Esophagus squamous epithelium (tissue), 5 donors: ENCODE measurements at regions not wholly inside any gene's neighbourhood (a gene's known extent, or its start where the extent isn't known, plus 50 kb on each side); places are given as distances from the start of the nearest gene placed in this dataset.

Experiments used
- DNase-seq: peaks from one replicate; lab custom pipeline; 2025; lab: John Stamatoyannopoulos, UW
- H3K27ac ChIP-seq, 4 donors: fragments of 200-600 bp; sonication (generic); one replicate each; pipeline ENCODE4 v1.5.1; 2016 to 2019; ENCODE audit warnings: mild to moderate bottlenecking in 1 of 4
- H3K27me3 ChIP-seq, 4 donors: fragments of 200-600 bp; sonication (generic); 1 replicate in 3 of 4; 2 replicates in 1 of 4; pipeline versions ENCODE4 v1.5.1 to v1.6.0; 2017 to 2021; ENCODE audit warnings: antibody characterized with exemption in 1 of 4
- H3K36me3 ChIP-seq, 3 donors: fragments of 200-600 bp; sonication (generic); one replicate each; pipeline ENCODE4 v1.5.1; 2016 to 2019
- H3K4me1 ChIP-seq, 3 donors: fragments of 200-600 bp; sonication (generic); one replicate each; pipeline ENCODE4 v1.5.1; 2017 to 2019
- H3K4me3 ChIP-seq, 4 donors: fragments of 200-600 bp; sonication (generic); 1 replicate in 3 of 4; 2 replicates in 1 of 4; pipeline ENCODE4 v1.5.1; 2016 to 2019; ENCODE audit warnings: mild to moderate bottlenecking in 2 of 4, moderate library complexity in 1 of 4
- H3K9me3 ChIP-seq, 3 donors: fragments of 200-600 bp; sonication (generic); one replicate each; pipeline ENCODE4 v1.5.1; 2016 to 2019
- POLR2A ChIP-seq, 4 donors: fragments of 450-650 bp; IDR thresholded peaks; one replicate each; pipeline ENCODE4 v1.6.1; 2017; ENCODE audit warnings: antibody characterized with exemption in 4 of 4, mild to moderate bottlenecking in 4 of 4, moderate library complexity in 3 of 4
- WGBS, 2 donors: methylation state at CpG; one replicate each; pipeline ENCODE4 v1.1.5; 2018; 5-methylcytosine and 5-hydroxymethylcytosine counted together
- intact Hi-C: fragments of 100-400 bp; cut with DNase I; formaldehyde crosslinking; loops from one replicate; pipeline ENCODE4 v1.15.0; 2022
- TF ChIP-seq, protein P1 (sequence below), 6 experiments: fragments of 450-650 bp in 4 of 6; fragments of 200-600 bp in 2 of 6; sonication (generic) in 2 of 6; IDR thresholded peaks; one replicate each; pipeline ENCODE4 v1.5.1; 2016 to 2019; ENCODE audit warnings: antibody characterized with exemption in 6 of 6, mild to moderate bottlenecking in 4 of 6, moderate library complexity in 4 of 6
- donor health status: DM: yes; HTN: yes; CAD: no.

DNA sequence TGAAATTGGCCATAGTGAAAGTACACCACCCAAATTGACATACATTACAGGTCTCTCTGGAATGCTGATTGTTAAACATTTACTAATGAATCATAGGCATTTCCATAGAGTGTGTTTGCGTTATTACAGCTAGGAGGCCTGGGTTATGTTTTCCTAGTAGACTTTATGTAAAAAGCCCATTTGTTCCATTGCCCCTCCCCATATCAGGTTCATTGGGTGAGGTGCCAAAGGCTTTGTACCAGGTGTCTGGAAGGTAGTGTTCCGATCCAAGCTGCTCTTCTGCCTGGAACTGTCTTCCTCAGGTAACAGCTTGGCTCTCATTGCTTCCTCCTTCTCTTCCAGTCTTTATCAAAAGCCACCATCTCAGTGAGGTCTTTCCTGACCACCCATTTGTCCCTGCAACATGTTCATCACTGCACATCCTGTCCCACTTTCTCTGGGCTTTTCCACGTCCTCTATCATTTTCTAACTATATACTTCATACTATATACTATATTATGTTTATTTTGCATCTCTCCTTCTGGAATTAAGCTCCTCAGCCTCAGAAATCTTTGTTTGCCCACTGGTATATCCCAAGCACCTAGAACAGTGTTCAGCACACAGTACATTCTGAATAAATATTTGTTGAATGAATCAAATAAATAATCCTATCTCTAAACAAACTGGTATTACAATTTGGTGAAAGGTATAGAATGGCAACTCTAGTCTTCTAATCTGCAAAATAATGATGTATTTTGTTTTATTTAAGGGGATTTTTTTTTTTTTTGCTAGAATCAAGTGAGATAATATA lies 252.3 kb downstream of the KTN1 start:
- Histone ChIP-seq H3K4me1 (no peaks in the 10 kb centered on the region), H3K27me3 (no peaks in the 10 kb centered on the region), H3K4me3 (no peak overlapping the region), H3K27ac (no peak overlapping the region), H3K9me3 (no peaks in the 10 kb centered on the region), H3K36me3 (no peaks in the 10 kb centered on the region)
- DNase-seq = no peak
- intact Hi-C loops = no loop called here
- TF ChIP-seq POLR2A (IDR thresholded peaks at IDR 0.05) = no peak
- TF ChIP-seq, protein P1, sequence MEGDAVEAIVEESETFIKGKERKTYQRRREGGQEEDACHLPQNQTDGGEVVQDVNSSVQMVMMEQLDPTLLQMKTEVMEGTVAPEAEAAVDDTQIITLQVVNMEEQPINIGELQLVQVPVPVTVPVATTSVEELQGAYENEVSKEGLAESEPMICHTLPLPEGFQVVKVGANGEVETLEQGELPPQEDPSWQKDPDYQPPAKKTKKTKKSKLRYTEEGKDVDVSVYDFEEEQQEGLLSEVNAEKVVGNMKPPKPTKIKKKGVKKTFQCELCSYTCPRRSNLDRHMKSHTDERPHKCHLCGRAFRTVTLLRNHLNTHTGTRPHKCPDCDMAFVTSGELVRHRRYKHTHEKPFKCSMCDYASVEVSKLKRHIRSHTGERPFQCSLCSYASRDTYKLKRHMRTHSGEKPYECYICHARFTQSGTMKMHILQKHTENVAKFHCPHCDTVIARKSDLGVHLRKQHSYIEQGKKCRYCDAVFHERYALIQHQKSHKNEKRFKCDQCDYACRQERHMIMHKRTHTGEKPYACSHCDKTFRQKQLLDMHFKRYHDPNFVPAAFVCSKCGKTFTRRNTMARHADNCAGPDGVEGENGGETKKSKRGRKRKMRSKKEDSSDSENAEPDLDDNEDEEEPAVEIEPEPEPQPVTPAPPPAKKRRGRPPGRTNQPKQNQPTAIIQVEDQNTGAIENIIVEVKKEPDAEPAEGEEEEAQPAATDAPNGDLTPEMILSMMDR (IDR thresholded peaks at IDR 0.05) = peak in 2 of 6 experiments; percentile 5 to 16
- 68 to 76% methylated on average over 3 of the region's 3 CpGs for WGBS, 2 donors

DNA sequence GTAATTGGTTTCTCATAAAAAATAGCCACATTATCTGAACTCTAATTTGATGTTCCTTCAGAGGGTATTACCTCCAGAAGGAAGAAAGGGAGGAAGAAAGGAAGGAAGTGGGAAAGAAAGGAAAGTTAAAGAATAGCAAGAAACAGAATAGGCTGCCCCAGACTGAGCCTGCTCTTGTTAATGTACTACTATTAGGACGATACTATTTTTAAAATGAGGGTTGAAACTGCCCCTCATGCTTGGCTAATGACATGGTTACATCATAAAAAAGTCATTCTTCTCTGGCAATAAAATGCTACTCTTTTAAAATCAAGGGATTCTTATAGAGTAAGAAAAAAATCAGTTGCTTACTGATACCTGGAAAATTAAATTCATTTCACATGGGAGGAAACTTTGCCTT lies 253.0 kb downstream of the KTN1 start:
- Histone ChIP-seq H3K27me3 (no peaks in the 10 kb centered on the region), H3K27ac (no peak overlapping the region), H3K9me3 (no peaks in the 10 kb centered on the region), H3K36me3 (no peaks in the 10 kb centered on the region), H3K4me3 (no peak overlapping the region), H3K4me1 (no peaks in the 10 kb centered on the region)
- WGBS, 2 donors = 74 to 81% methylated on average over 1 of the region's 1 CpG
- intact Hi-C loops = no loop called here
- DNase-seq = no peak
- TF ChIP-seq, protein P1 (IDR thresholded peaks at IDR 0.05) = no peak
- TF ChIP-seq POLR2A (IDR thresholded peaks at IDR 0.05) = no peak

DNA sequence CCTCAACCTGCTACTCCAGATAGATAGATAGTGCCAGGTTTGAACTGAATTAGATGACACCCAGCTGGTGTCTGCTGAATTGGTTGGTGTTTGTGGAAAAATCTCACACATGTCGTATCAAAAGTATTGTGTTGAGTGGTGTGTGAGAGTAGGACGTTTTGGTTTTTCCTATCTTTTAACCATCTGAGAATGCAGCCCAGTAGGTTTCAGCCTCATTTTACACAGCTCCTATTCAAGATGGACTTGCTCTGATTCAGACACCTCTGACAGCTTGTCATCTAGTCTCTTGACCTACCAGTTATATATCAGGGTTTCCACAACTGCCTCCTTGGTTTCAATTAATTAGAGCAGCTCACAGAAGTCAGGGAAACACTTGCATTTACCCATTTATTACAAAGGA lies 254.4 kb downstream of the KTN1 start:
- H3K27ac ChIP-seq = no peak overlapping the region
- intact Hi-C loops = no loop called here
- H3K27me3 ChIP-seq = no peaks in the 10 kb centered on the region
- TF ChIP-seq, protein P1 (IDR thresholded peaks at IDR 0.05) = no peak
- no peak for TF ChIP-seq POLR2A (IDR thresholded peaks at IDR 0.05)
- H3K4me3 ChIP-seq = no peak overlapping the region
- H3K4me1 ChIP-seq = no peaks in the 10 kb centered on the region
- WGBS, 2 donors = 64 to 69% methylated on average over 2 of the region's 2 CpGs
- no peak for DNase-seq
- no peaks in the 10 kb centered on the region for H3K36me3 ChIP-seq
- H3K9me3 ChIP-seq = no peaks in the 10 kb centered on the region

DNA sequence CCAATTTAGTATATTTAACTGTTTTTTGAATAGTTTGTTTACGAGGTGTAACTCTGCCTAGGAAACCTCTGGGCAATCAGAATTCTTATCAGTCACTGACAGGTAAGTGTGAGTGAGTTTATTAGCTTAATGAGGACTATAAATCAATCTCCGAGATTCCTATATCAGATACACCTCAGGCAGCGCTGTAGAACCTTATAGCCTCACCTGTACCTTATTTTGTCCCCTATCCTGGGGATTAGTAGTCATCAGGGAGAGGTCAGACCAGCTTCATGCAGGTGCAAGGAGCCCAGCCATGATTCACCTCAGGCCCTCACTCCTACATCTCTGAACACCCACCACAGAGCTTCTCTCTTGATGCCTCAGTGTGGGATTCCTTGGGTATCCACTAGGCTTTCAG lies 256.0 kb downstream of the KTN1 start:
- H3K27ac ChIP-seq = no peak overlapping the region
- no peaks in the 10 kb centered on the region for H3K36me3 ChIP-seq
- DNase-seq = no peak
- no peak overlapping the region for H3K4me3 ChIP-seq
- H3K9me3 ChIP-seq = no peaks in the 10 kb centered on the region
- WGBS, 2 donors = 71 to 78% methylated on average over 3 of the region's 3 CpGs
- H3K4me1 ChIP-seq = no peaks in the 10 kb centered on the region
- intact Hi-C loops = no loop called here
- no peaks in the 10 kb centered on the region for H3K27me3 ChIP-seq
- TF ChIP-seq, protein P1 (IDR thresholded peaks at IDR 0.05) = no peak
- no peak for TF ChIP-seq POLR2A (IDR thresholded peaks at IDR 0.05)

DNA sequence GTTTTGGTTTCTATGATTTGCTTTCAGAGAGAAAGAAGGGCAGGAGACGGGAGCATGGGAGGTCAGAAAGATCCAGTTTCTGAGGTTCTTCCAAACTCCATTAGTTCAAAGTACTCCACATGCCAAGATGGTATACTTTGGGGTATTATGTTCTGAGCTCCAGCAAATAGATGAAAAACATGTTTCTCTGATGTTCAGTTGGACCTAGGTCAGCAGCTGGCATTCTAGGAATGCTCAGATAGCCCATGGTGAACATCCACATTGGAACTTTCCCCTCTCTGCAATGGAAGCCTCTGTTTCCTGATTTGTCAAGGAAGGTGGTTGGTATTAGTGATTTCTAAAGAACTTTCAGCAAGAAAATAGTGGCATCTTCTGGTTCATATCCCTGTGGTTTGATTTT lies 257.5 kb downstream of the KTN1 start:
- intact Hi-C loops = no loop called here
- 85% methylated on average over 1 of the region's 1 CpG; no CpG with 5 or more reads in 1 of the 2 donors for WGBS, 2 donors
- H3K27ac ChIP-seq = no peak overlapping the region
- H3K27me3 ChIP-seq = no peaks in the 10 kb centered on the region
- TF ChIP-seq POLR2A (IDR thresholded peaks at IDR 0.05) = no peak
- TF ChIP-seq, protein P1 (IDR thresholded peaks at IDR 0.05) = no peak
- DNase-seq = no peak
- no peaks in the 10 kb centered on the region for H3K9me3 ChIP-seq
- H3K4me1 ChIP-seq = no peaks in the 10 kb centered on the region
- H3K4me3 ChIP-seq = no peak overlapping the region
- no peaks in the 10 kb centered on the region for H3K36me3 ChIP-seq
